Embryonic facial prominence (tissue), 1 donor: ENCODE measurements at regions not wholly inside any gene's neighbourhood (a gene's known extent, or its start where the extent isn't known, plus 50 kb on each side); places are given as distances from the start of the nearest gene placed in this dataset.

Experiments
- DNase-seq: peaks from one replicate; pipeline ENCODE4 v3.0.0-alpha.2; 2016; ENCODE audit errors: extremely low spot score

DNA sequence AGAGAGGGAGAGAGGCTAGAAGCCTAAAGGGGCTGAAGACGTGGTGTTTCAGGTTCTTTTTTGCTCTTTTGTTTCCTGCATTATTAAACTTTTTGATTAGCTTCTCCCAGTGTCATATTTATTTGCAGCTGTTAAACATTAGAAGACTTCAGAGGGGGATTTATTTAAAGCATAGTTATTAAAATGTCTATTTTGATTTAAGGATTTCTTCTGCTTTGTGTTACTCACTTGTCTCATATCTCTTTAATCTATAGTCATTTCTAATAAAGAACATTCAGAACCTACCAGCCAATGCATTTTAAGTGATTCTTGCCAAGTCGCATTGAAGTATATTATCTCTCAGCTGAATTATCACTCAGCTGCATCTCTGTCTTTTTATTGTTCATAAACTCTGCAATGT is 152.0 kb upstream of the DYRK2 start:
- DNase-seq, result no peak

DNA sequence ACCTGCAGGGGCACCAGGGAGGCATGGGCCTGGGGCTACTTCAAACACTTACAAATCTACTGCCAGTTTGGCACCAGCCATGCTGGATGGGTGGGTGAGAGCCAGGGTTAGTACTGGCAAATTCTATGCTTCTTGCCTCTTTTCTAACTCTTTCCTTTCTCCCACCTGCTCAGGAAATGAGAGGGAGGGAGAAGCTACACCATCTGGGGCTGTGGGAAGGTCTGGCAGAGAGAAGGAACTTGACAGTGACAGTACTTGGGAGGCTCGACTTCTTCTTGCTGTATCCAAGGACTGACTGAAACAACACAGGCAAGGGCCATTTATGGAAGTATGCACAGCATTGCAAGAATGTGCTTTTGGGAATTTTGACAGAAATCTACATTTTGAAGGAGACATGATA is 149.6 kb upstream of the DYRK2 start:
- no peak for DNase-seq

DNA sequence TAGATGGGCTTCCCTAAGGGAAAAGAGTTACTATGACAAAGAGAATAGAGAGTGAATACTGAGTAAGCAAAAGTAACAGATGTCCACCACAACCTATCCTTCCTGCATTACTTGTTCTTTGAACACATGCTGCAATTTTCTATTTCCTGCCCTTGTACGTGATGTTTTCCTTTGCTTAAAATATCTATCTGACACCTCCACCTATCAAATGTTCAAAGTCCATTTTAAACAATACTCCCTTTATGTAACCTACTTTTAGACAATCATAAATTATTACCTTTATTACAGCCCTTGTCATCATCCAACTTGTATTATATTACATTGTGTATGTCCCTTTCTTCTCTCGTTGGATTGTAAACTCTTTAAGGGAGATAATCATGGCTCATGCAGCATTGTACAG is 147.2 kb upstream of the DYRK2 start:
- DNase-seq, result no peak

DNA sequence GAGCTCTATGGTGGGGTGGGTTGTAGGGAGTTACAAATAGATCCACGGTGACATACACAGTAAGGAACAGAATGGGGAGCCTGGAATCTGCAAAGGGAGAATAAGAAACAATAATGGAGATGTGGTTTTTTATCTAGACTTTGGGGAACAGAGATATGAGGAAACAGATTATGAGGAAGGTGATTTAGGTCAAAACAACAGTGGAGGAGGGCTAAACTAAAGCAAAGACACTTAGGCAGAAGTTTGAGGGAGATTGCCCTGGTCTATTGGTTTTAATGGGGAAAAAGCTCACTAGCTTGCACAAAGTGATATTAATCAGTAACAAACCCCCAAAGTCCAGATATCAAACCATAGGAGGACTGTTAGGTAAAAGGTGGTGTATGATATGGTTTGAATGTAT is 144.5 kb upstream of the DYRK2 start:
- no peak for DNase-seq

DNA sequence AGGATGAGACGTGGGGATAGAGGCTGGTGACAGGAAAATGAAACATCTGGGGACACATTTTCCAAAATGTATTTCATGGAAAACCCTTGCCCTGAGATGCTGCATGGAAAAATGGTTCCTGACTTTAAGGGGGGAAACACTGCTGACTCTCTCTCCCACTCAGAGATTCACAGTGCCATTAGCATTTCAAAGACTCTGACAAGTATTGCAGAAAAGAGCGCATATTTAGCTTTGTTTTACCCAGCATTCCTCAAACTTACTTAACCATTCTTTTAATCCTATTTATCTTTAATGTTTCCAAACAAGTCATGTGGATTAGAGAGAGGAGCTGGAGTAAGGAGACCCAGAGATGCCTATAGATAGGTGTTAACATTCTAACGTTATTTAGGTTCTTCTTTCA is 141.8 kb upstream of the DYRK2 start:
- no peak for DNase-seq

DNA sequence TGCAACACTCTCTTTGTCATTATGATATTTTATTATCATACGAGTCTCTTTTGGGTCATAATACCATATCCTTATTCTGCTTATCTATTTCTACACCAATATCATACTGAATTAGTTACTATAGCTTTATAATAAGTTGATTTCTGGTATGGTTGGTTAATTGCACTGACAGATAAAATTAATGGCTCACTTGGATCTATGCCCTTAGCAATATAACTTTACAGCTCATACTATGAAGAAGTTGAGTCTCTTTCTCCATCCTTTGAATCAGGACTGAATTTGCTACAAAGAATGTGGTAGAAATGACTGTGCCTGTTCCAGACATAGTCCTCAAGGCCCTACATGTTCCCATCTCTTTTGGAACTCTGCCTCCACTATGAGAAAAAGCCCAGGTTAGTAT is 139.7 kb upstream of the DYRK2 start:
- DNase-seq, result no peak

DNA sequence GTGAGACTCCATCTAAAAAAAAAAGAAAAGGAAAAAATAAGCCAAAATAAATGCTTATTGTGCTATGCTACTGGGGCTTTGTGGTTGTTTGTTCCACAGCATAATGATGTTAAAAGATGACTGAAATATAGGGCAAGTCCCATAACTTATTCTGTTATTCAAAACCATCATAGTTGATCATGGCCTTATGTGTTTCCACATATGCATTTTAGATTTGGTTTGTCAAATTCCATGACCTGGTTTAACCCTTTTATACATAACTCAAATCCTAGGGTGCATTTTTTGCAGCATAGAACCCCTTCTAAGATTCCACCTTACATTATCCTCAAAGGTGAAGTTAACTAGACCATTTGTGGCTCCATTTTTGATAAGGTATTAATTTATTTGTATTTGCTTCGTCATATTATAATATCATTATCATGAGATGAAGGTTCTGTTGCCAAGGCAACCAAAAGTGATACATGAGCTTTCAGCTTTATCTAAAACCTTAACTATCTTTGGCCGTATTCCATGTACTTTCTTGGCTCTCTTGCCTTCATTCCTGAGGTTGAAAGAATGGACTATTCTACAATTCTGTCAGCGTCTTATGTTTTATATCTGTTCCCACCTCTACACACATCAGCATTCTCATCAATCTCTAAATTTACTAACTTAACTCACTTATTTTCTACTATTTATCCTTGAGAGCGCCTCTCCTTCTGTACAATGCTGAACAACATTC is 138.7 kb upstream of the DYRK2 start:
- DNase-seq, result no peak

DNA sequence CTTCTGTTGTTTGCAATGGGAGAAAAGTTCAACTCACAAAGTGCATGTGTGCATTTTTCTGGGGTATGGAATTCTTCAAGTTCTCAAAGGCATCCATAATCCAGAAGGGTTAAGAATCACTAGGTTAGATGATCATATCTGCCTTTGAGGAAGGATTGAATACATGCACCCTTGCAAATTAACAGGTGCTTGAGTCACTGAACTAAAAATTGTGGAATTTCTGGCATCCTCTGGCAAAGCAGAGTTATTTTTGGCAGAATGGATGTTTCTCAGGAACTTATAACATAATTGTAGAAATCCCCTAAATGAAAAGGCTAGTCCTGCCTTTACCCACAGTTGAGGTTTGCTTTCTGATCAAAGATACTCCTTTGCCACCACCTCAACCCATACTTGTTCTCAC is 136.5 kb upstream of the DYRK2 start:
- no peak for DNase-seq

DNA sequence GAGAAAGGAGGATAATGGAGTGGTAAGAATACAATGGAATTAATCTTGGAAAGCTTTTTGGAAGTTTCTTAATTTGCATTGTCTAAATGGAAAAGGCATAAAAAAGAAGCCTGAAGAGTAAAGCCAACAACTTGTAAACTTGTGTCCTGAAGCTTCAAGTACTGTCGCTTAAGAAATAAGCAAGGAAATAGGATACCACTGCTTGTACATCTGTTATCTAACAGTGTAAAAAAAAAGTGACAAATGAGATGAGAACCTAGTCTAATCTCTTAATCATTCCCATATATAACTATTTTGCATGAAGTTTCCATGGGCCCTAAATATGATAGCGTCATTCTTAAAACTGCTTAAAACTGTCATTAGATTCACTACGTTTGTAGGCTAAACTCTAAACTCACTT is 134.0 kb upstream of the DYRK2 start:
- no peak for DNase-seq

DNA sequence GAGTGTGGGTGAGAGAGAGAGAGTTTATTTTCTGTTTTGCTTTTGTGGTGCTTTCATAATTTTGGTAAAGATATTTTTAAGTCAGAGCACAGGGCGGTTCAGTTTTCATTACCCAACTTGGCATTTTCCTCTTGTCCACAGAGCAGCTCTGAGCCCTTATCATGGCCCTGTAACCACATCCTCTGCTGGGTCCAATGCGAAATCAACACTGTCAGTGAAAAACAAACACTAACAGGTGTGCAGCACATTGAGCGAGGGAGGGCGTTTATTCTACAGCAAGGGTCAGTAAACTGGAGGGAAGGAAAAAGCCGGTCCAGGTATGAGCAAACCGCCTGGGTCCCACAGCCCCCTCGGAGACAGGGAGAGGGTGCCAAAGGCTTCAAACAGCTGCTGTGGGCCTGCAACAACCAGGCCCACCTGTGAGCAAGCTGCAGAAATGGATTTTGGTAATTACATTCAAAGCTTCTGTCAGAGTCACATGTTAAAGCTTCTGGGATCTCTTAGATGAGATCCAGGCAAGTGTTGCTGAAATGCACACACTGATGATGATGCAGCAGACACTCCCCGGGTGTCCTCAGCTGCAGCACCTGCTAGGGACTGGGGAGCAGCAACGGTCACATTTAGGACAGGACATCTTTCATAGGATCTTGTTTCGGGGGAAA is 132.7 kb upstream of the DYRK2 start:
- DNase-seq, result no peak

DNA sequence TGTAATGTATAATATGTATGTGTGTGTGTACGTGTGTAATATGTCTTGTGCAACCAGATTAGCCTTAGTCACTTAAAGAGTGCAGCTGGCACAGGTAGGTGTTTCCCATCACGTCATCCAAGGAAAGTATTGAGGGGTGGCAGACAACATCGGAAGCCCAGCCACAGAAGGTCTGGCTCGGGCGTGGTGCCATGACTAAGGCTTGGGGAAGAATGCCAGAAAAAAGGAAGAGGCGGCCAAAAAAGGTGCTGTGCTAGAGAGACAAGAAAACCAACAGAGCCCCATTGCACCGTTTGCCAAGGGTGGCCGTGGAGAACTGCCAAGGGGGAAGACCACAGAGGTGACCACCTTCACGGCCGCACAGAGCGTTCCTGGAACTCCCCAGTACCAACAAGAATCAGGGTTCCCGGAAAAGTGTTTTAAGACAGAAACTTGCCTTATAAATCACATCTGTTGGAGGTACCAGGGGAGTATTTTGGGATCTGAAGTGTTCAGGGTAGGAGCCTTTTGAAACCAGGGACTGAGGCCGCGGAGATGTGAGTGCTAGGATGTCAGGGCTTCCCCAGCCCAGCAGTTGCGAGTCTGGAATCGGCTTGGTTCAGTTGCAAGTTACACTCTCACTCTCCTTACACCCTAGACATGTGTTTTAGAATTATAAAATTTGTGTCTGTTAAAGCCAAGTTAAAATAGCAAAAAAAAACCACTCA is 131.2 kb upstream of the DYRK2 start:
- DNase-seq, result no peak

DNA sequence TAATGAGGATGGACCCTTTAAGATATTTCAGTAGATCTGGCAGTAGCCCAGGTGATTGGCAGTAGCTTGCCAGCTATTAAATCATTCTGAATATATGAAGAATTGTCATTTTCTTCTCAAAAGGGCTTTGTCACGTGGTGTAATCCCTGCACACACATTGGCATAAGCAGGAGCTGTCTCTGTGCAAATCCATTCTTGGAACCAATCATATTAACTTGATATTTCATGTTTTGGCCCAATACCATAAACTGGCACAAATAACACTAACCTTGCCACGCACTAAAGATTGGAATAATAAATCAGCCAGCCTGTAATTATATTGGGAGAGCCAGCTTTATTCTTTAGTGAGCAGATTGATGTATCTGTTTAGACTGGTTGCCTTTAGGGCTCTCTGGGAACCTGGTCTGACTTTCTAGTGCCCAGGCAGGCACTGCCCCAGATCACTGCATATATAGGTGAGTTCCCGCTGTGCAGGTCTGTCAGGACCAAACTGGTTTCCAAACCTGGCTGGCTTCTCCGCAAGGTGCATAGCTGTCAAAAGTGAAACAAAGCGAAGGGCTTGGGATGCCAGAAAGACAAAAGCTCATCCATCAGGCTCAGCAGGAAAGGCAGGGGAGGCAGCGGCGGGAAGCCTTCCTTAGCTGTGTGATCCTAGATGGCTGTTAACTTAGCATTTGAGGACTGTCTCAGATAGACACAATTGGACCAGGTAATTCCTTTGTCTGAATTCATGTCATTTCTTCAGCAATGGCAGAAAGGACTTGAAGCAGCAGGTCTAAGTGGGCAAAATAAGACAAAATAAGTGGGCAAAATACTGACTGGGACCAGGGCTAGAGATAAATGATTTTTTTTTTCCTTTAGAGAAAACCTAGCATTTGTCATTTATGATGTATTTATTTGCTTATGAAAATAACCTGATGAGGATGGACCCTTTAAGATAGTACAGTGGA is 128.8 kb upstream of the DYRK2 start:
- no peak for DNase-seq

DNA sequence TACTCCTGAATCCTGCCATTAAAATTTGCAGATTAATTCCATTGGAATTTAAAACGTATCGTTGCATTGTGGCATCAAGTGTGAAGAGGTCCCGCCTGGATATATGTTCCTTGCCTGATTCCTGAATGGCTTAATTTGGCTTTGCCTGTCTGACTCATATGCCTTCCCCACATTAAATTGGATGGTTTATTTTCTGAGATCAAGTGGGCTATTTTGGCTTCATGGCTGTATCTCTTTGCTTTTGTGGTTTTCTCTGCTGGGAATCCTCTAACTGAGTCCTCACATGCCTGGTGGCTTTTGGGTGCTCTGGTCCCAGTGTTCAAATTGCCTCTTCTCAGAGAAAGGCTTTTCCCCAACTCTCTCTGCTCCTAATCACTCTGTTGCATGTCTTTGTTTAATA is 127.9 kb upstream of the DYRK2 start:
- no peak for DNase-seq

DNA sequence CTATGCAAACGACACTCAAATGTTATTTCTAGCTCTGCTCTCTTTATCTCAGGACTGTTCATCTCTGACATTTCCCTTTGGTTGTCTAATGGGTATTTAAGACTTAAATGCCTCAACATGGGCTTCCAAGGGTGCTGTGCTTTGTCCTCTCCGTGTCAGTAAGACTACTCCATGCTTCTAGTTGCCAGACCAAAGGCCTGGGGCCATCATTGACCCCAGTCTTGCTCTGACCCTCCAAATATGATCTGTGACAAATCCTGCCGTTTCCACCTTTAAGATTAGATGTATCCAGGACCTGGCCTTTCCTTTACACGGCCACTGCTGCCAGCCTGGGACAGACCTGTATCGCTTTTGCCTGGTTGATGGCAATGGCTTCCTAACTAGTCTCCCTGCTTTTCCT is 126.3 kb upstream of the DYRK2 start:
- no peak for DNase-seq

DNA sequence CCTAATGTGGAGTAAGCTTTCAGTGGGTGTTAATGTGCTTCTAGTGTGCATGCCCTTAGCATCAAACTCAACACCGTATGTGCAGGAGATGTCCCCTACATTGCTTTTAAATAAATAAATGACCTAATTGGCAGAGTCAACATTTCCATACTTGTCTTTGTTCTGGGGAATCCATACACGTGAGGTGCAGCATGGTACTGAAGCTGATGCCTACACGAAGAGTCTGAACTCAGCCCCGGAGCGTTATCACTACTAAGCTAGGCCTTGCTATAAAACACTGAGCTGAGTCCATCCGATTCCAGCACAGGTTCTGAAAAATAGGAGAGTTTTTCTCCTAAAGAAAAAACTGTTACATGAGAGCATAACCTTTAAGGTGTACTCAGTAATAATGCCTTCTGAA is 125.0 kb upstream of the DYRK2 start:
- no peak for DNase-seq

DNA sequence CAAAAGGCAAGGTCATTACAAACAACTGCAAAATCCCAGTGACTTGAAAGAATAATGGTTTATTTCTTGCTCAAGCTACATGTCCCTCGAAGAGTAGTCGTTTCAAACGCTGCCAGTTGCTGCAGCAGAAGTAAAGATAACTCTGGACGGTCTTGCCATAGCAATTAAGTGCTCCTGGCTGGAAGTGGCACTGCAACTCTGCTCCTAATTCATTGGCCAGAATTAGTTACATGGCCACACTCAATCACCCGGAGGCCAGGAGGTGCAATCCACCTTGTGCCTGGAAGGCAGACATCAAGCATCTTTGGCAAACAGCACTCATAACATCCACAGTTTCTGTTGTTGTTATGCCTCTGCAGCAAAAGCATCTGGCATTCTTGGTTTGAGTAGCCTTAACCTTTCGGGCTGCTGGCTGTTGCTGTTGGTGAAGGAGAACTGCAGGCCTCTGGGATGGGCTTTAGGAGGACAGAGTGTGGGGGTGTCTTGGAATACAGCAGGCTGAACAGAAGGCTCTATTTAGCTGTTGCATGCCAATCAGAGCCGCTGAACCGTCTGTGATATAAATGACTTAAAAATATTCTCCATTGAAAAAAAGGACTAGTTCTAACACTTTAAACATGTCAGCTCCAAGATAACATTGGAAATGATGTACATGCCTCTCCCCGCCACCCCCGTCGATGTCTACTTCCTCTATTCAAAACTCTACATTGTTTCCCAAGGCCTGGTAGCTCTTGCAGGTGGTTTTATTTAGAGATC is 123.5 kb upstream of the DYRK2 start:
- no peak for DNase-seq

DNA sequence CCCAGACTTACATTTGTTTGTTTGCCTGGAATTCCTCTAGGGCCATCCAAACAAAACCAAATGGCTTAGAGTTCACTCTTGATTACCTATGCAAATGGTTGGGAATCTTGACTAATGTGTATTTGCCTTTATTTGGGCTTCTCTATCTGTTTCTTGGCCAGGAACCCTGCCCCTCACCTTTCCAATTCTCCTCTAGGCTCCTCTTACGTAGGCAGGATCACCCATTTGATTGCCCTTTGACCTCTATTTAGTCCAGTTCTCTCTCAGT is 123.0 kb upstream of the DYRK2 start:
- no peak for DNase-seq

DNA sequence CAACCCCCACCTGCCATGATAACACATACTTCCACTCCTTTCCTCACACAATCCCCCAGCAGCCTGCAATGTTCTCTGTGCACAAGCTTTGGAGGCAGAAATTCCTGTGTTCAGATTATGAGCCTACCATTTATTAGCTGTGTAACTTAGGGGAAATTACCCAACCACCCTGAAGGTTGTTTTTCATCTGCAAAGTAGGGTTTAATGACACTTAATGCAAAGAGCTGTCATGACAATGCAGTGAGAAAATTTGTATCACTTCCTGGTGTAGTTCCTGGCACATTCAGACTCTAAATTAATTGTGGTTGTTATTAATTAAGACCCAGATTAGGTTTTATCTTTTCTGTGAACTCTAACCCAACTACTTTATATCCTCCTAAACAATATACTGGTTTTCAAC is 122.4 kb upstream of the DYRK2 start:
- no peak for DNase-seq

DNA sequence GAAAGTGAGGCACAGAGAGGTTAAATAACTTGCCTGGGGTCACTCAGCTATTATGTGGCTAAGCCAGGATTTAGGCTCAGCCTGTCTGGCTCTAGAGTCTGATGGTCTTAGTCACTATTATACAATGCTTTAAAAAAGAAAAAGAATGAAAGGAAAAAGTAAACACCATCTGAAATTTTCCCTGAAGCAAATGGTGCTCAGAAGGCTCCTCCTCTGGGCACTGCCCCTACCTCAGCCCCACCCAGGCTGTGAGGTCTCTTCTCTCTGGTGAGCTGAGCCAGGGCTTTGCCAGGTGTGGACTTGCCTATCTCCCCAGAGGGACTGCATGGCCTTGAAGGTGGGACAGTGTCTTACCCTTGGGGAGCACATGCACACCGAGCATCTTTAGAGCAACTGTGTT is 117.5 kb upstream of the DYRK2 start:
- no peak for DNase-seq

DNA sequence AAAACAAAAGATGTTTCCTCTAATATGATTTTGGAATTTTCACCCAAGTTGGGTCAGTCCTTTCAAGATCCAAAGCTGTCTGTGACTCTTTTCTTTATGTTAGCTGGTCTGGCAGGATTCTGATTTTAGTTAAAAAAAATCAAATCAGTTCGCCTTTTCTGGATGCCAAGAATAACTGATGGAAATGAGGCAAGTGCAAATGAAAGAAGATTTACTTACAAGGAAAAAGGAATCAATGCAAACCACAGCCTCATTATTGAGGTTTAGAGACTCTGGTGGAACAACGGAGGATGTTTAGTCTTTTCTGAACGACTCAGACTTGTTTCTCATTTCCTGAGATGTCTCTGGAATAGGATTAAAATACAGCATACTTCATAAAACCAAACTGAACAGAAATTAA is 117.0 kb upstream of the DYRK2 start:
- DNase-seq, result no peak

DNA sequence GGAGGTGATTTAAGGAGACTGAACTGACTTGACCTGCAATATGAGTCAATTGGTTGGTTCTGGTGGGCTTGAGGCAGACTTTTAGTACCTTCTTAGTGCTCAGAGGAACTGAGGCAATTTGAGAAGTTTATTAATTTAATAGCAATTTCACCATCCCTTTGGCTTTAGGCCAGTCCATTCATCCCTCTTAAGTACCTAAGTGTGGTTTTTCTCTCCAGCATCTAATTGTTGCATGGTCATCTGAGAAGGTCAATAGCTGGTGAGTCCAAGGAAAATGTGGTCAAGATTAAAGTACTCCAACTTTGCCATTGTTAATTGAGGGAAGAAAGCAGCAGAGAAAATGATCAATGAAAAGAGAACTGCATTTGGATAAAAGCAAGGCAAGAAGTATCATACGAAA is 115.4 kb upstream of the DYRK2 start:
- DNase-seq, result no peak

DNA sequence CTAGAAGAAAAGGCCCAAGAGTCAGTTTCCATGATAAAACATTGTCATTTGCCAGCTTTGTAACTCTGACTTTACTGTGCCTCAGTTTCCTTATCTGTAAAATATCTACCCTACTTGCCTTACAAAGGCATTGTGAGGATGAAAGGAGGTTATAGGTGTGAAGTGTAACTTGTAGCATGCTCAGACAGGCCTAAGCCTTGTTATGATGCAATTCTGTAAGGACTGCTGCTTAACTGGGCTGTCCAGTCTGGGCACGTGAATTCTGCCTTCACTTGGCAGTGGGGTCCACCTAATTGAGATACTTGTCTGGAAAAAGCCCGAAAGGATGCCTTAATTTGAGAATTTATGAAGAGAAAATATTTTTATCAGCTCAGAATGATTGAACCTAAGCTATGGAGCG is 114.5 kb upstream of the DYRK2 start:
- no peak for DNase-seq
